ENCODE measurements at regions not wholly inside any gene's neighbourhood (a gene's known extent, or its start where the extent isn't known, plus 50 kb on each side); places are given as distances from the start of the nearest gene placed in this dataset.

DNA sequence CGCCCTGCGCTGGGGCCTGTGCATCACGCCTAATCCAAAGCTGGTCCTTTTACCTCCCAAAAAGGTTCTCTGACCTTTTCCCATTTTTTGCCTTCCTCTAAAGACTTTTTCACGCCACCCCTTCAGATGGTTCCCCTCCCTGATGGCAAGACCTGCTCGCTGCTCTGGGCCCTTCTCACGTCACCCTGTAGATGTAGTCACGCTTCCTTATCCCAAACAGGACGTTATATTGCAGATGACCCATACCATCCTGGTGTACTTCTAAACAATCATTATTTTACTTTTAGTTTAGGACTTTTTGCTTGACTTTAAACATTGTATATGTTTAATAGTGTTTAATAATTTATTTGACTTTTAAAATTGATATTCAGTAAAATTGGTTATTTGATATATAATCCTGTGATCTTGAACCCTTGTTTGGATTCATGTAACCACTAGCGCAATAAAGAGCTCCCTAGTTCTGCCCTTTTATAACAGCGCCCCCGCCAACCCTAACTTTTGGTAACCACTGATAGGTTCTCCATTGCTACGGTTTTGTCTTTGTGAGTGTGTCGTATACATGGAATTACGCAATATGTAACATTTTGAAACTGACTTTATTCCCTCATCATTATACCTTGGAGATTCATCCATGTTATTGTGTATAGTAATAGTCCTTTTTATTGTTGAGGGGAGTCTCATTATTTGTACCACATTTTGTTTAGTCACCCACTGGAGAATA, 159.0 kb upstream of the CHRNA7 start:
- no peak for DNase-seq (ENCODE audit: low spot score)

DNA sequence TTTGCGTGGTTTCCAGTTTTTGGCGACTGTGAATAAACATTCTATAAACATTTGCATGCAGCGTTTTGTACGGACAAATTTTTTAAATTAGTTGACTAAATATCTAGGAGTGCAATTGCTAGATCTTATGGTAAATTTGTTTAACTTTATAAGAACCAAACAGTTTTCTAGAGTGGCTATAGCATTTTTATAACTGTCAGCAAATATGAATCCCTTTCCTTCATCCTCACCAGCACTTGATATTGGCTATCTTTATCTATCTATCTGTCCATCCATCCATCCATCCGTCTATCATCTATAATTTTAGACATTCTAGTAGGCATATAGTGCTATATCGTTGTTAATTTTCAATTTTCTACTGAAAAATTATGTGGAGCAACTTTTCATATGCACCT, 158.4 kb upstream of the CHRNA7 start:
- no peak for DNase-seq (ENCODE audit: low spot score)

DNA sequence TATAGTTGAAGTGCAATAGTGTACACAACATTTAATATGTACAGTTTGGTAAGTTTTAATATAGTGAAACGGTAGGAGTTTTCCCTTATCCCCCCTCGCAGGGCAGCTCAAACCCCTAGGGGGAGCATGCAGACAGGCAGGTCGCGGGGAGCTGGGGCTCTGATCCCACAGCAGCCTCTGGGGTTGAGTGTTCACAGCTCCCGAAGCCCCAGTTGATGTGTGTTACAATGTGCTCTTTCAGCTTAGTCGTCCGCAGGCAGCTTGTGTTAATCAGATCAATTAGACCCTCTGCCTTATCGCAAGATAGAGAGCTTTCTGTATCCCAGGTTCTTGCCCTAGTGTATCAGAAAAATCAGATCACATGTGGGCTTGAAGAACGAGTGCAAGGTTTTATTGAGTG, 143.1 kb upstream of the CHRNA7 start:
- no peak for DNase-seq (ENCODE audit: low spot score)

DNA sequence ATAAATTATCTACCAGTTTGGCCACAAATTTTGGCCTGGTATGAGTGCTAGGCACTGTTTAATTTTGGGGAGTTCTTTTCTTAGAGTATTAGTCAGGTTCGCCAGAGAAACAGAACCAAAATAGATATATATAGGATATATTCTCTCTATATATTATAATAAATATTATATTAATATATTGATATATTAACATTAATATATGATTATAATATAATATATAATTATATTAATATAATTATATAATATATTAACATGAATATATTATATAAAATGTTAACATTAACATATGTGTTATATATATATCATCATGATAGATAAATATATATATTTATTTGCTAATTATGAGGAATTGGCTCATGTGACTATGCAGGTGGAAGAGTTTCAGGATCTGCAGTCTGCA, 137.8 kb upstream of the CHRNA7 start:
- no peak for DNase-seq (ENCODE audit: low spot score)

DNA sequence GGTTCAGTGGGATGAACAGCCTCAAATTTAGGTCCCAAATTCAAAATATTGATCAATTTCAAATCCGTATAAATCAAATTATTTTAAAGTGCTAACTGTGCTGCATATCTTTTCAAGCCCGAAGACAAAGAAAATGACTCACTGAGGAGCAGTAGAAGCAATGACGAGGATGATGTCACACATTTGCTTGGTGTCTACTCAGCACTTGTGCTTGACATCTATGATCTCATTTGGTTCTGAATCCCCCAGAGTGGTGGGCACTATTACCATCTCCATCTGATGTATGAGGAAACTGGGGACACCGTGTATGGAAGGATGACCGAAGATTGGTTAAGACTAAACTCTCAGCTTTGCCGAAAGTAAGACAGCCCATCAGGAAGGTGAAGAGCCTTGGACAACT, 136.5 kb upstream of the CHRNA7 start:
- no peak for DNase-seq (ENCODE audit: low spot score)

DNA sequence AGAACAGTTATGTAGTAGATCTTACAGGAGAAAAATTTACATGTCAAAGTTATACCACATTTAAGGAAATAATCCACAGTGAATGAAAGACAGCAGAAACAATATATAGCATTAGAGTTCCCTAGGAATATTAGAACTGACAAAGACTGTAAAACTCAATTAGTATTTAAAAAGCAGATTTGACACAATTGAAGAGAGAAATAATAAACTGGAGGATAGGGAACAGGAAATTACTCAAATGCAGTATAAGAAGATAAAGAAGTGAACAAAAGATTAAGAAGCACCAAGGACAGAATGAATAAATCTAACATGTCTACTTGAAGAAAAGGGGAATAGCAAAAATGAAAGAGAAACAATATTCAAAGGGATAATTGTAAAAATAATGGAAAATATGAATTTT, 132.6 kb upstream of the CHRNA7 start:
- DNase-seq (ENCODE audit: low spot score) = no peak

DNA sequence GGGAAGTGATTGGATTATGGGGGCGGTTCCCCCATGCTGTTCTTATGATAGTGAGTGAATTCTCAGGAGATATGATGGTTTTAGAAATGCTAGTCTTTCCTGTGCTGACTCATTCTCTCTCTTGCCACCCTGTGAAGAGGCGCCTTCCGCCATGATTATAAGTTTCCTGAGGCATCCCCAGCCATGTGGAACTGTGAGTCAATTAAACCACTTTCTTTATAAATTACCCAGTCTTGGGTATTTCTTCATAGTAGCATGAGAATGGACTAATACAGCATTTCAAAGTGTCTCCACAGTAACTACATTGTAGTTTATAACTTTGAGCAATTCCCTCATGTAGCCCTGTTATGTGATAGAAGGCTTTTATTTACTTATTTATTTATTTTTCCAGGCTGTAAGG, 128.8 kb upstream of the CHRNA7 start:
- DNase-seq (ENCODE audit: low spot score) = no peak

DNA sequence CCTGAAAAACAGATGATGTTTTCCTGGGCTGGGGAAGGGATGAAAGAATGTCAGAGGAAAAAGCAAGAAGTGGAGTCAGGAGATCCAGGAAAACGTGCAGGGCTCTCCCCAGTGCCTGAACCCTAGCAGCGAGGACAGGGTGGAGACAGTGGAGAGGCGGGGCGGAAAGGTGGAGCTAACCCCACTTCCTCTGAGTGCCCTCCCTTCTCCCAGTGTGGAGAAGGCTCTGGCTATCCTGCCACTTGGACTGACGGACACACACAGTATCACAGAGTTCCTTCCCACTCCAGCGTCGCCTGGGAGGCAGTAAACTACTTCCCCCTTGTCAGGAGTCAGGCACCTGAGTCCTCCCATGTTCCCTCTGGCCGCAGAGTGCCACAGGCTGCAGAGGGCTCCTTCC, 125.3 kb upstream of the CHRNA7 start:
- DNase-seq (ENCODE audit: low spot score) = no peak

DNA sequence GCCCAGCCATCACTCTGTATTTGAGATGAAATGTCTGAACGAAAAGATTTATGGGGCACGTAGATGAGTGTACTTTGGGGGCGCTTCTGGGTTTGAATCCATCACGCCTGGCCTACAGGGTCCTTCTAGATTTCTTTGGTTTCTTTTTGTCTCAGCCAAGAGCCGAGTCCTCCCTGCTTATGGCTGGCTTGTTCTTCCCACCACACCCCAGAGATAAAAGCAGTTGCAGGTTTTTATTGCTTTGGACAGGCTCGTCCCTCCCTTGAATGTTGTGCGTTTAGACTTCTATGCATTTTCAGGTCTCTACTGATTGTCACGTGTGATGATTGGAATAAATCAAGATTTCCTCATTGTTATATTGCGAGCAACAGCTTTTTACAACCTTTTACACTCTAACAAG, 104.8 kb upstream of the CHRNA7 start:
- no peak for DNase-seq (ENCODE audit: low spot score)

DNA sequence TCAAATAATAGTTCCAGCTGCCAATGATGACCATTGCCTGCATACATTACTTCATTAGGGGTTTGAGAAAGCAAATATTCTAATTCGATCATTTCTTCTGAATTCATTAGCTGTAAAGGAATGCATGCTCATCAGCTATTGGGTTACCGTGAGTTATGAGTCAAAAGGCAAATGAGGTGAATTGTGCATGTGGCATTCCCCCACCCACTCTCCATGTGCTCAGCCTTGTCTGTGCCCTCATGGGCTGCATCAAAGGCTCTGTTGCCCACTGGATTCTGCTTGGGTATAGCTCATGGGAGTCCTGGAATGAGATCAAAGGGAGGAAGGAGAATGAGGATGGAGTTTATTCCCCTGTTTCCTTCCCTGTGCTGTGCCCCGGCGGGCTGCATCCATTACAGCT, 99.3 kb upstream of the CHRNA7 start:
- DNase-seq (ENCODE audit: low spot score) = no peak

DNA sequence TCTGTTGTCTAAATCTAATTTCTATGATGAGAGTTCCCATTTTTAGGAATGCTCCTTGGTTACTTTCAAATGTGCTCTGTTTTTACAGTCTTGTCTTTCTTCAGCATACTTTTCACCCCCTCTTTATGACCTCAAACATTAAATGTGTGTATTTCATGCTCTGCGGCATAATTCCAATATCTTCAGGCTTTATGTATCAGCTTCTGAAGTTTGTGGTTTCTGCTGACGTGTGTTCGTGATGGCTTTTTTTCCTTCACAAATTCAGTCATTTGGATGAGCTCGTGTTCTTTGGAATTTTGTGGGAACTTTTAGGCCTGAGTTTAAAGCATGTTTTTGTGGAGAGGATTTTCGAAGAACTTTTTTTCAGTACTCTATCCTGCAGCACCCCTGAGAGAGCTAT, 97.7 kb upstream of the CHRNA7 start:
- no peak for DNase-seq (ENCODE audit: low spot score)

DNA sequence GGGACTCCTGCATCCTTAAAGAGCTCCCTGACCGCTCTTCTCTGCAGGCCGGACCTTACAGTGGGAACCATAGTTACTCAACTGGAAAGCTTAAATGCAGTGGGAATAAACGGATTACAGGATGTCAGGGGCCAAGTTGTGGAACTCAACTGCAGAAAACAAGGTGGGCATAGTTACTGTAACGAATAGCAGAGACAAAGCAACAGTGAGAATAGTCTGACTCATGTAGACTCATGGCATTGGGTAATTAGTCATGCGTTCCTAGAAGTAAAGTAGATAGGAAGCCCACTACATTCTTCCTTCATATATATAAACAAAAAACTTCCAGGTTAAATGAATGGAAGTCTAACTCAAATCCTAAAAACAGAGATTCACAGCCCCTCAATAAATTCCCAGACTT, 95.5 kb upstream of the CHRNA7 start:
- DNase-seq (ENCODE audit: low spot score) = no peak

DNA sequence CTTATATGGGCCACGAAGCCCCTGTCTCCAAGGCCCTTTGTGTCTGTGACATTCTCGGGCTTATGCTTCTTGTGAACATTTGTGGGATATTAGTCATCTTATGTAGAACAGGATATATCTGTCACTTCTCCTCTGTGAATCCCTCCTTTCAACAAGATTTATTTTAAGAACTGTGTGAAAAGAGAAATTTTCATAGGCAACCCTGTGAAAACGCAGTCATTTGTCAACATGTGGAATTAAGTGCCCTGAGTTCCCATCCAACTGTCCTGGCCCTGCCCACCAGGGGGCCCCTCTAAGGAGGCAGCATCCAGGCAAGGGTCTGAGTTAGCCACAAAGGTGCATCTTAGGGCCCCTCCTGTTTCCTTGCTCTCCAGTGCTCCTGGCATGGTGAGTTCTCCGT, 76.8 kb upstream of the CHRNA7 start:
- DNase-seq (ENCODE audit: low spot score) = no peak

DNA sequence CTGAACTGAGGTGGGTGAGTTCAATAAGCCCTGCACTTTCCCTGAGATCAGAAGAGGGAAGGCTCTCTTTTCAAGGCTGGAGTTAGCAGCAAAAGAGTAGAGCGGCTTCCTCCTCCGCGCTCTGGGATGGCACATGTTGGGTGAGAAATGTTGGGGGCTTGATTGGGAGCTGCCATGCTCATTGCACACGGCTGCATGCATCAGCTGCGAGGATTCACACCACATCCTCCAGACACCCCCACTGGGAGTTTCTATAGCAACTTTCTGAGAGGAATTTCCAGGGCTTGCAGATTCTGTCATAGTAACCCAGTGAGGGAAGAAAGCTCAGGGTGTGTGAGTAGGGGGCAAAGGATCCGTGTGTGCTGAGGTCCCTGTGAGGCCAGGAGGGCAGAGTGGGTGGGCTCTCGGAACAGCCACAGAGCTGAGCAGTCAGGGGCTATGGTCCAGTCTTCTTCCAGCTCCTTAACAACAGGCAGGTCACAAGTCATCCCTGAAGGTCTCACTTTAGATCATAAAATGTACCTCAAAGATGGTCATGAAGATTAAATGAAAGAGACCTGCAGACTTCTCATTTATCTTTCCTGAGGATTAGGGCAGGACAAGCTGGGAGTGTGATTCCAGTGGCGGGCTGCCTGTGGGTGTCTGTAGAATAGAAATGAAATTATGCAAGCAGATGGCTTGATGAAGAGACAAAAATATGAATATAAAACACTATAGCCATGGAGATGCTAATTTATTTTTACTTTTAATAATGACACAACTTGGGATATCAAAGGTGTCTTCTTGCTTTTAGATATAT, 75.7 kb upstream of the CHRNA7 start:
- no peak for DNase-seq (ENCODE audit: low spot score)

DNA sequence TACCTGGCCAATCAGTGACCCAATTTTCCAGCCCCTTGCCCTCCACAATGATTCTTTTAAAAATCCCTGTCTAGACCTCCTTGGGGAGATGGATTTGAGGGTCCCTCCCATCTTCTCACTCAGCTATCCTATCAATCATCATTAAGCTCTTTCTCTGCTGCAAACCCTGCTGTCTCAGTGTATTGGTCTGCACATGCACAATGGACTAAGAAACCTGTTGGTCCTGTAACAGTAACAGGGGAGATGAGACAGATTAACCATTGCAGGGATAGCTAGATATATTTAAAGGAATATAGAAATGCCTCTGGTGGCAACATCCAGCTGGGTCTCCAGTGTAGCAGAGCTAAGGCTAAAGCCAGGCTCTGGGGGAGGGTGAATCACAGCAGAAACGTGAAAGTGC, 74.6 kb upstream of the CHRNA7 start:
- no peak for DNase-seq (ENCODE audit: low spot score)

DNA sequence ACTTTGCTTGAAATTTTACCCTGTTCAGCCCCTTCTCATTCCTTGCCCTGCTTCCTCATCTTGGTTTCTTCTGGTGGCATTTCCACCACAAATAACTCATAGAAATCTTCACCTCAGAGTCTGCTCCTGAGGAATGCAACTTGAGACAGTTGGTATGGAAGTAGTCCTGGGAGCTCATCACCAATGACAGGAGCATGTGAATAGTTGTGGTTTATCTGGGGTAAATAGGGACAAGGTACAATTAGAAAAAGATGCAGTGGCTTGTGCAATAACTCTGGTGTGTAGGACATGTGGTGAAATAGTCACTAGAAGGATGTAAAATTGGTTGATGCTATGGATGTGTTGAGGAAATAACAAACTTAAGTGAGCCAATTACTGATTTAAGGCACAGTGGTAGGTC, 72.7 kb upstream of the CHRNA7 start:
- no peak for DNase-seq (ENCODE audit: low spot score)

DNA sequence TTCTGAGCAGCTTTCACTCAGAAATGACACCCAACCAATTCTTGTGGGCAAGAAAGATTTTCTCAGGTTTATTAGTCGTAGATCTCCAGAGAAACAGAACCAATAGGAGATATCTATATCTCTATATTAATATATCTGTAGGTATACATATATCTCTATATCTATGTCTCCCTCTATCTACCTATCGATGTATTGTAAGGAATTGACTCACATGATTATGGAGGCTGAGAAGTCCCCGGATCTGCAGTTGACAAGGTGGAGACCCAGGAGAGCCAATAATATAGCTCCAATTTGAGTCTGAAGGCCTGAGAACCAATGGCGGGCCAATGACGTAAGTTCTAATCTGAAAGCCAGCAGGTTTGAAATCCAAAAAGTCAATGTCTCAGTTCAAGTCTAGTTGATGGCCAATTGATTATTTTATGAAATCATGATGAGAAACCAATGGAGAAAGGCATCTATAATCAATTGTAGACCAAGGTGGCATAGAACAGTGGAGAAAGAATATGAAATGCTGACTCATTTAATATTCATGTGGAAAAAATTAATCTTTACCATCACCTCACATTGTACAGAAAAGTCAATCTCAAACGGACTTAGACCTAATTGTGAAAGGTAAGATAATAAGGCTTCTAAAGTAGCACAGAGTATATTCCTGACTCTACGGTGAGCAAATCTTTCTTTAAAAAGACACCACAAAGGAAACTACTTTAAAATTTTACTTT, 65.6 kb upstream of the CHRNA7 start:
- no peak for DNase-seq (ENCODE audit: low spot score)

DNA sequence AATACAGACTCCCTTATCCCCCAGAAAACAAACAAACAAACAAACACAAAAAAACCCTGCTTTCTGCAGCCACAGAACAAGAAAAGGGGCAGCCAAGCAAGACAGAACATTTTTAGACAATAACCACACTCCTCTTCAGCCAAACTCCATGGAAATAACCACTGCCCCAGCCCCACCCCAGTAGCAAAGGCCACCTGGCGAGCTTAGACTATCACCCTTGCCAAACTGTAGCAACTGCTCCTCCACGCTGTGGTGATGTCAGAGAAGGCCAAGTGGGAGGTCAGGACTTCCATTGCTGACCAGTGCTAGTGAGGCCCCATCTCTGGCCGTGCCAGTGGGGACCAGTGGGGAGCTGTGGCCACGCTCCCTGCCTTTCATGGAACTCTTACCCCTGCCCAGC, 60.3 kb upstream of the CHRNA7 start:
- no peak for DNase-seq (ENCODE audit: low spot score)

DNA sequence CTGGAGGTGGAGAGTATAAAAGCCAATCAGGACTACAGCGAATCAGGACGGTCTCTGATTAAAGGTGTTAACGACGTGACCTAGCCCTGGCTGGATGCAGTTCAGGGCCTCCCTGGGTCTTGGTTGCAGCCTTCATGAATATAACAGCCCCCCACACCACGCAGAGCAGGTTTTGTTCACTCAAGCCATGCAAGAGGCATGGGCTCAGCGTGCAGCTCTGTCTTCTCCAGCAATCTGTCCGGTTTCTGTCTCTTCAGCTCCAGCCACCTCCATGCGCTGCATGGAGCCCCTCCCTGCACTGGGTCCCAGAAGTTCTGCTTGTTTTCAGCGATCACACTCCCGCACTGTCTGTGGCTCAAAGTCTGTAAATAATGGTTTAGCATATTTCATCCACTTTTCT, 57.1 kb upstream of the CHRNA7 start:
- DNase-seq (ENCODE audit: low spot score) = no peak

DNA sequence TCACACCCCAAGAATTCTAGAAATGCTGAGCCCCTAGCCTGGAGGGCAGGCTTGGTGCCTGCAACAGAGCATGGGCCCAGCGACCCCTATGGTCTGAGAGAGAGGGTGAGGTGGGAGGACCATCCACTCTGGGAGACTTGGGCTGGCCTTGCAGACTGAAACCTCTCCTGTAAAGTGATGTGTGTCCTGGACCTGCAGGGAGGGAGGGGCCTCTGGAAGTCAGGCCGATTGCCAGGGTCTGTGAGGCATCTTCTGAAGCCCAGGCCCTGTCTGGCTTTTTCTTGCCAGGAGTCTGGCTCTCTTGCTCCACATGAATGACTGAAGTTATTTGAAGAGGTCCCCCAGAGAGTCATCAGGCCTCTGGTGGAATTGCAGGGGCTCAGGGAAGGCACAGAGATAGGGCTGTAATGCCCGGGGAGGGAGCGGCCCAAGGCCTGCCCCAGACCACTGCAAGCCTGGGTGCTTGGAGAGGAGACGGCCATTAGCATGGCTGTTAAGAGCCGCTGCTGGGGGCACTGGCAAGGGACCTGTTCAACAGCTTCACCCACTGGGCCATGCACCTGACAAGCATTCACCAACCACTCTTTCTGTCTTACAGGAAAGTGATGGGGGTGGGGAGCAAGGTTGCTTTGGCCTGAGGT, 56.0 kb upstream of the CHRNA7 start:
- DNase-seq (ENCODE audit: low spot score) = no peak

DNA sequence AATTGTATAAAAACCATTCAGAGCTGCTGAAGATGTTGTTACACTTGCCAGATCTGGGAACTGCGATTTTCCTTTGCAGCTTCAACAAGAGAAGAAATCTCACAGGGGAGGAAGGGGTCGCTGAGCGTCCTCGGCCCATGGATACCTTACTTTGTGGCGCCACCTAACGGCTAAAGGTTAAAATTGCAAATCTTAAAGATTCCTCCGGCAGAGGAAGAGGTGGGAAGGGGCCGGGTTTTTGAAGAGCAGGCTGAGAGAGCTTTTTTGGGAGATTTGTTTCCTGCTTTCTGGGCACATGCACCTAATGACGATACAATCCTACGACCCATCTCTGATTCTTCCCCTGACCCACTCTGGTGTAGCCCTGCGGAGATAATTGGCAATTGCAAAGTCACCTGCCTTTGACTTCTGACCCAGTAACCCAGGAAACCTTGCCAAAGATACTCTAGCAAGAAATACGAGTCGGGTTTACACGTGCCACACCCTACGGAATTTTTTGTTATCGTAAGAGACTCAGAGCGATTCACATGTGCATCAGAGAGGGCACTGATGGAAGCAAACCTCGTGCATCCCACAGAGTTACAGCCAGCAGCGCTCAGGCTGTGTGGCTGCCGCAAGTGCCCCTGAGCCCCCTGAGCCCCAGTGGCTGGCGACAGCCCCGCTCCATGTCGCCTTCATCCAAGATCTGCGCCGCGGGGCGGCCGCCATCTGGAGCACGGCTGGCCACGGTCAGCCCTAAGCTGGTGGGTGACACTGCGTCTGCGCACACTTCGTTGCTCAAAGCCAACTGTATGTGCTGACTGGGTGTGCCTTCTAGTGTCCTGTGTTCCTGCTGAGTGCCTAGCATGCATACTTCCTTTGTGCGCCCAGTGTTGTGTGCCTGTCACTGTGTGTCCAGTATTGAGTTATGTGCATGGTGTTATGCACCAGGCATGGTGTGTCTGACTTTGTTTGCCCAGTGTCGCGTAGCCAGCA, 55.2 kb upstream of the CHRNA7 start:
- DNase-seq (ENCODE audit: low spot score) = no peak

DNA sequence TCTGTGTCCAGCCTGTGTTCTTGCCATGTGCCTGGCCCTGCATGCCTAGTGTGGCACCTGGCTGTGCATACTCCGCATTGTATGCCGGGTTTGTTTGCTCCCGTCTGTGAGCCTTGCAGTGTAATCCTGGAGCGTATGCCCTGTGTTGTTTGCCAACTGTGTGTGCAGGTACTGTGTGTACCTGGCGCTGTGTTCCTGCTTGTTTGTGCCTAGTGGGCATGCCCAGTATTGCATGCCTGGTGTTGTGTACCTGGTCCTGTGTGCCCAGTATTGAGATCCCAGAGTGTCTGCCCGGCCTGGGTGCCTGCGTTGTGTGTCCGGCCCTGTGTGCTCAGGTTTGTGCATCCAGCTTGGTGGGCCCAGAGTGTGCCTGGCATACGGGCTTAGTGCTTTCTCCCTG, 54.5 kb upstream of the CHRNA7 start:
- no peak for DNase-seq (ENCODE audit: low spot score)
